ENCODE measurements at regions not wholly inside any gene's neighbourhood (a gene's known extent, or its start where the extent isn't known, plus 50 kb on each side); places are given as distances from the start of the nearest gene placed in this dataset.

- no peak overlapping the region for H3K14ac ChIP-seq (ENCODE audit: low read length)
- H3K4me1 ChIP-seq (ENCODE audit: control insufficient read depth in 2 of 2, insufficient read depth in 1 of 2, low read depth in 1 of 2, low read length in 2 of 2), result no peaks in the 10 kb centered on the region
- no peak overlapping the region for H3K4me2 ChIP-seq (ENCODE audit: insufficient read depth, low read length, poor library complexity, severe bottlenecking)
- H2BK15ac ChIP-seq (ENCODE audit: low read length), result no peak overlapping the region
- no peak overlapping the region for H2BK12ac ChIP-seq (ENCODE audit: low read length)
- H2AFZ ChIP-seq (ENCODE audit: low read length), result no peak overlapping the region
- no peak overlapping the region for H3K4ac ChIP-seq (ENCODE audit: low read length)
- no peak overlapping the region for H3K23ac ChIP-seq (ENCODE audit: low read depth, low read length, poor library complexity)
- H4K8ac ChIP-seq (ENCODE audit: low read depth, low read length), result no peak overlapping the region
- peaks cover 0 to 54% (median 0%) of the 10 kb centered on the region in 3 experiments for H3K27me3 ChIP-seq (ENCODE audit: control insufficient read depth in 3 of 3, insufficient read depth in 3 of 3, low read depth in 1 of 3, low read length in 3 of 3)
- H2AK5ac ChIP-seq (ENCODE audit: low read depth, low read length), result no peak overlapping the region
- DNase-seq (ENCODE audit: low spot score), result no peak
- no peak overlapping the region for H2BK5ac ChIP-seq (ENCODE audit: low read length)
- H3K9ac ChIP-seq (ENCODE audit: low read depth, low read length, poor library complexity), result no peak overlapping the region
- H3K27ac ChIP-seq (replicated peaks; ENCODE audit: low read length), result no peak overlapping the region
- no peaks in the 10 kb centered on the region for H3K36me3 ChIP-seq (replicated peaks in 1 of 2; ENCODE audit: control insufficient read depth in 2 of 2, insufficient read depth in 2 of 2, low read length in 2 of 2)
- no peaks in the 10 kb centered on the region for H3K79me1 ChIP-seq (ENCODE audit: low read depth, low read length)
- no peaks in the 10 kb centered on the region for H3K9me3 ChIP-seq (replicated peaks in 1 of 2; ENCODE audit: control insufficient read depth in 2 of 2, insufficient read depth in 1 of 2, low read depth in 1 of 2, low read length in 2 of 2)
- H4K91ac ChIP-seq (ENCODE audit: low read depth, low read length, poor library complexity), result no peak overlapping the region
- no peak overlapping the region for H2BK120ac ChIP-seq (ENCODE audit: low read depth, low read length)
- no CpG with 5 or more reads among the region's 8 CpGs for WGBS, 2 donors (ENCODE audit: extremely low coverage in 2 of 2, insufficient read length in 2 of 2, insufficient replicate concordance in 1 of 2)
- H3K18ac ChIP-seq (ENCODE audit: low read length), result no peak overlapping the region
- H3K4me3 ChIP-seq (ENCODE audit: low read length in 2 of 2), result no peak overlapping the region
These were observed 86.7 kb downstream of the OR13H1 start for GRCh38 chrX:131630534-131630933.

GRCh38 chrX:131633285-131633917 lies 89.5 kb downstream of the OR13H1 start:
- H2BK12ac ChIP-seq (ENCODE audit: low read length), result no peak overlapping the region
- peak; percentile 46 for DNase-seq (ENCODE audit: low spot score)
- no peaks in the 10 kb centered on the region for H3K36me3 ChIP-seq (replicated peaks in 1 of 2; ENCODE audit: control insufficient read depth in 2 of 2, insufficient read depth in 2 of 2, low read length in 2 of 2)
- H3K23ac ChIP-seq (ENCODE audit: low read depth, low read length, poor library complexity), result no peak overlapping the region
- H2AFZ ChIP-seq (ENCODE audit: low read length), result no peak overlapping the region
- H3K14ac ChIP-seq (ENCODE audit: low read length), result no peak overlapping the region
- H3K4me3 ChIP-seq (ENCODE audit: low read length in 2 of 2), result no peak overlapping the region
- no CpG with 5 or more reads among the region's 13 CpGs for WGBS, 2 donors (ENCODE audit: extremely low coverage in 2 of 2, insufficient read length in 2 of 2, insufficient replicate concordance in 1 of 2)
- H2BK5ac ChIP-seq (ENCODE audit: low read length), result no peak overlapping the region
- no peaks in the 10 kb centered on the region for H3K9me3 ChIP-seq (replicated peaks in 1 of 2; ENCODE audit: control insufficient read depth in 2 of 2, insufficient read depth in 1 of 2, low read depth in 1 of 2, low read length in 2 of 2)
- H2BK120ac ChIP-seq (ENCODE audit: low read depth, low read length), result no peak overlapping the region
- no peak overlapping the region for H4K91ac ChIP-seq (ENCODE audit: low read depth, low read length, poor library complexity)
- H3K4me1 ChIP-seq (ENCODE audit: control insufficient read depth in 2 of 2, insufficient read depth in 1 of 2, low read depth in 1 of 2, low read length in 2 of 2), result no peaks in the 10 kb centered on the region
- no peak overlapping the region for H2BK15ac ChIP-seq (ENCODE audit: low read length)
- no peak overlapping the region for H3K27ac ChIP-seq (replicated peaks; ENCODE audit: low read length)
- no peak overlapping the region for H4K8ac ChIP-seq (ENCODE audit: low read depth, low read length)
- no peak overlapping the region for H3K4ac ChIP-seq (ENCODE audit: low read length)
- no peak overlapping the region for H2AK5ac ChIP-seq (ENCODE audit: low read depth, low read length)
- no peaks in the 10 kb centered on the region for H3K79me1 ChIP-seq (ENCODE audit: low read depth, low read length)
- H3K27me3 ChIP-seq (ENCODE audit: control insufficient read depth in 3 of 3, insufficient read depth in 3 of 3, low read depth in 1 of 3, low read length in 3 of 3), result peaks cover 0 to 39% (median 0%) of the 10 kb centered on the region in 3 experiments
- H3K4me2 ChIP-seq (ENCODE audit: insufficient read depth, low read length, poor library complexity, severe bottlenecking), result no peak overlapping the region
- no peak overlapping the region for H3K18ac ChIP-seq (ENCODE audit: low read length)
- H3K9ac ChIP-seq (ENCODE audit: low read depth, low read length, poor library complexity), result no peak overlapping the region

GRCh38 chrX:131634900-131635299 lies 91.0 kb downstream of the OR13H1 start:
- Histone ChIP-seq H3K9ac (ENCODE audit: low read depth, low read length, poor library complexity) (no peak overlapping the region), H3K4me2 (ENCODE audit: insufficient read depth, low read length, poor library complexity, severe bottlenecking) (no peak overlapping the region), H3K23ac (ENCODE audit: low read depth, low read length, poor library complexity) (no peak overlapping the region), H3K9me3 (replicated peaks in 1 of 2; ENCODE audit: control insufficient read depth in 2 of 2, insufficient read depth in 1 of 2, low read depth in 1 of 2, low read length in 2 of 2) (no peaks in the 10 kb centered on the region), H2BK12ac (ENCODE audit: low read length) (no peak overlapping the region), H2BK15ac (ENCODE audit: low read length) (no peak overlapping the region), H4K8ac (ENCODE audit: low read depth, low read length) (no peak overlapping the region), H3K27ac (replicated peaks; ENCODE audit: low read length) (no peak overlapping the region), H3K4ac (ENCODE audit: low read length) (no peak overlapping the region), H4K91ac (ENCODE audit: low read depth, low read length, poor library complexity) (no peak overlapping the region), H2AK5ac (ENCODE audit: low read depth, low read length) (no peak overlapping the region), H3K4me1 (ENCODE audit: control insufficient read depth in 2 of 2, insufficient read depth in 1 of 2, low read depth in 1 of 2, low read length in 2 of 2) (no peaks in the 10 kb centered on the region), H3K4me3 (ENCODE audit: low read length in 2 of 2) (no peak overlapping the region), H3K18ac (ENCODE audit: low read length) (no peak overlapping the region), H3K79me1 (ENCODE audit: low read depth, low read length) (no peaks in the 10 kb centered on the region), H2AFZ (ENCODE audit: low read length) (no peak overlapping the region), H3K27me3 (ENCODE audit: control insufficient read depth in 3 of 3, insufficient read depth in 3 of 3, low read depth in 1 of 3, low read length in 3 of 3) (peaks cover 0 to 37% (median 0%) of the 10 kb centered on the region in 3 experiments), H3K36me3 (replicated peaks in 1 of 2; ENCODE audit: control insufficient read depth in 2 of 2, insufficient read depth in 2 of 2, low read length in 2 of 2) (no peaks in the 10 kb centered on the region), H2BK120ac (ENCODE audit: low read depth, low read length) (no peak overlapping the region), H2BK5ac (ENCODE audit: low read length) (no peak overlapping the region), H3K14ac (ENCODE audit: low read length) (no peak overlapping the region)
- no peak for DNase-seq (ENCODE audit: low spot score)
- WGBS, 2 donors (ENCODE audit: extremely low coverage in 2 of 2, insufficient read length in 2 of 2, insufficient replicate concordance in 1 of 2), result no CpG with 5 or more reads among the region's 1 CpG

DNA sequence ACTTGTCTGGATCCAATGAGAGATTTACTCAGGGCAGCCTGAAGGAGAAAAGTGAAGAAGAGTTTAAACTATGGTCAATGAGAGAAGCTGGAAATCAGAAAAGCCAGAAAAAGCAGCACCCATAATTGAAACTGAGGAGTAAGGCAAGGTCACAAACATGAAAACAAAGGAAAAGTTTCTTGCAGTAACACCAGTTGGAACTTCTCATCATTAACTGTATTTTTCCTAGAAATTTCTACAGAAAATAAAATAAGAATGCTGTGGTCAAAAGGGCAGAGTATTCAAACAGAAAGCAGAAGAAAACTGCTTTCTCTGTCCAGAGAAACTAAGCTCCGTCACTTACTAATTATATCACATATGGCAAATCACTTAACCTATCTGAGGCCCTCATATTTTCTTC lies 102.2 kb downstream of the OR13H1 start:
- H4K91ac ChIP-seq (ENCODE audit: low read depth, low read length, poor library complexity), result no peak overlapping the region
- peaks cover 0 to 24% (median 0%) of the 10 kb centered on the region in 3 experiments for H3K27me3 ChIP-seq (ENCODE audit: control insufficient read depth in 3 of 3, insufficient read depth in 3 of 3, low read depth in 1 of 3, low read length in 3 of 3)
- no peak overlapping the region for H2BK12ac ChIP-seq (ENCODE audit: low read length)
- H3K79me1 ChIP-seq (ENCODE audit: low read depth, low read length), result no peaks in the 10 kb centered on the region
- H3K14ac ChIP-seq (ENCODE audit: low read length), result no peak overlapping the region
- no peak overlapping the region for H3K18ac ChIP-seq (ENCODE audit: low read length)
- no peaks in the 10 kb centered on the region for H3K9me3 ChIP-seq (replicated peaks in 1 of 2; ENCODE audit: control insufficient read depth in 2 of 2, insufficient read depth in 1 of 2, low read depth in 1 of 2, low read length in 2 of 2)
- no peak overlapping the region for H2BK120ac ChIP-seq (ENCODE audit: low read depth, low read length)
- H3K9ac ChIP-seq (ENCODE audit: low read depth, low read length, poor library complexity), result no peak overlapping the region
- H2BK15ac ChIP-seq (ENCODE audit: low read length), result no peak overlapping the region
- no peak overlapping the region for H3K4me2 ChIP-seq (ENCODE audit: insufficient read depth, low read length, poor library complexity, severe bottlenecking)
- no peak for DNase-seq (ENCODE audit: low spot score)
- H2AK5ac ChIP-seq (ENCODE audit: low read depth, low read length), result no peak overlapping the region
- H3K4me3 ChIP-seq (ENCODE audit: low read length in 2 of 2), result no peak overlapping the region
- no peak overlapping the region for H3K4ac ChIP-seq (ENCODE audit: low read length)
- no peak overlapping the region for H4K8ac ChIP-seq (ENCODE audit: low read depth, low read length)
- H3K36me3 ChIP-seq (replicated peaks in 1 of 2; ENCODE audit: control insufficient read depth in 2 of 2, insufficient read depth in 2 of 2, low read length in 2 of 2), result no peaks in the 10 kb centered on the region
- H3K23ac ChIP-seq (ENCODE audit: low read depth, low read length, poor library complexity), result no peak overlapping the region
- H3K4me1 ChIP-seq (ENCODE audit: control insufficient read depth in 2 of 2, insufficient read depth in 1 of 2, low read depth in 1 of 2, low read length in 2 of 2), result peaks cover 0 to 6% of the 10 kb centered on the region in 2 donors
- H2BK5ac ChIP-seq (ENCODE audit: low read length), result no peak overlapping the region
- H3K27ac ChIP-seq (replicated peaks; ENCODE audit: low read length), result no peak overlapping the region
- no CpG with 5 or more reads among the region's 1 CpG for WGBS, 2 donors (ENCODE audit: extremely low coverage in 2 of 2, insufficient read length in 2 of 2, insufficient replicate concordance in 1 of 2)
- no peak overlapping the region for H2AFZ ChIP-seq (ENCODE audit: low read length)
